ENCODE measurements at regions not wholly inside any gene's neighbourhood (a gene's known extent, or its start where the extent isn't known, plus 50 kb on each side); places are given as distances from the start of the nearest gene placed in this dataset.

GRCh38 chr21:38699048-38699447 lies 106.7 kb upstream of the ETS2 start:
- Histone ChIP-seq H3K27ac (ENCODE audit: low read depth in 1 of 2, low read length in 1 of 2) (no peak overlapping the region), H3K4me3 (no peak overlapping the region), H3K9me3 (ENCODE audit: control insufficient read depth in 4 of 4, insufficient read depth in 3 of 4, low read length in 3 of 4) (peaks cover 0 to 4% (median 0%) of the 10 kb centered on the region in 4 donors), H3K27me3 (ENCODE audit: control insufficient read depth in 3 of 3, insufficient read depth in 3 of 3, low read length in 2 of 3) (peaks cover 0 to 4% (median 0%) of the 10 kb centered on the region in 3 donors), H3K36me3 (ENCODE audit: control insufficient read depth in 4 of 4, insufficient read depth in 4 of 4, low read length in 4 of 4) (no peaks in the 10 kb centered on the region), H3K9ac (ENCODE audit: insufficient read depth in 1 of 2, low read length in 2 of 2) (no peak overlapping the region), H3K4me1 (ENCODE audit: control insufficient read depth in 5 of 5, insufficient read depth in 5 of 5, low read length in 5 of 5) (peaks cover 0 to 8% (median 0%) of the 10 kb centered on the region in 5 donors)
- 88 to 94% methylated on average over 2 of the region's 2 CpGs for WGBS, 2 donors
- TF ChIP-seq CTCF (IDR thresholded peaks at IDR 0.05; ENCODE audit: control extremely low read depth, extremely low read depth) = no peak
- DNase-seq = no peak
- ATAC-seq (ENCODE audit: insufficient read depth, low FRiP score) = no peak

GRCh38 chr21:38702196-38702595 lies 103.5 kb upstream of the ETS2 start:
- DNase-seq = peak in 2 of 3 donors; percentile 26 to 38
- H3K27ac ChIP-seq (ENCODE audit: low read depth in 1 of 2, low read length in 1 of 2) = no peak overlapping the region
- H3K27me3 ChIP-seq (ENCODE audit: control insufficient read depth in 3 of 3, insufficient read depth in 3 of 3, low read length in 2 of 3) = peaks cover 0 to 4% (median 0%) of the 10 kb centered on the region in 3 donors
- peaks cover 0 to 8% (median 0%) of the 10 kb centered on the region in 5 donors for H3K4me1 ChIP-seq (ENCODE audit: control insufficient read depth in 5 of 5, insufficient read depth in 5 of 5, low read length in 5 of 5)
- no peaks in the 10 kb centered on the region for H3K36me3 ChIP-seq (ENCODE audit: control insufficient read depth in 4 of 4, insufficient read depth in 4 of 4, low read length in 4 of 4)
- 62 to 76% methylated on average over 9 of the region's 9 CpGs for WGBS, 2 donors
- TF ChIP-seq CTCF (IDR thresholded peaks at IDR 0.05; ENCODE audit: control extremely low read depth, extremely low read depth) = no peak
- H3K9me3 ChIP-seq (ENCODE audit: control insufficient read depth in 4 of 4, insufficient read depth in 3 of 4, low read length in 3 of 4) = peaks cover 0 to 3% (median 0%) of the 10 kb centered on the region in 4 donors
- H3K9ac ChIP-seq (ENCODE audit: insufficient read depth in 1 of 2, low read length in 2 of 2) = no peak overlapping the region
- H3K4me3 ChIP-seq = no peak overlapping the region
- ATAC-seq (ENCODE audit: insufficient read depth, low FRiP score) = no peak

- H3K4me1 ChIP-seq (ENCODE audit: control insufficient read depth in 5 of 5, insufficient read depth in 5 of 5, low read length in 5 of 5) = no peaks in the 10 kb centered on the region
- H3K36me3 ChIP-seq (ENCODE audit: control insufficient read depth in 4 of 4, insufficient read depth in 4 of 4, low read length in 4 of 4) = no peaks in the 10 kb centered on the region
- H3K9me3 ChIP-seq (ENCODE audit: control insufficient read depth in 4 of 4, insufficient read depth in 3 of 4, low read length in 3 of 4) = no peaks in the 10 kb centered on the region
- H3K9ac ChIP-seq (ENCODE audit: insufficient read depth in 1 of 2, low read length in 2 of 2) = no peak overlapping the region
- DNase-seq (no peak), ATAC-seq (ENCODE audit: insufficient read depth, low FRiP score) (no peak)
- no peaks in the 10 kb centered on the region for H3K27me3 ChIP-seq (ENCODE audit: control insufficient read depth in 3 of 3, insufficient read depth in 3 of 3, low read length in 2 of 3)
- TF ChIP-seq CTCF (IDR thresholded peaks at IDR 0.05; ENCODE audit: control extremely low read depth, extremely low read depth) = no peak
- 66 to 73% methylated on average over 4 of the region's 4 CpGs for WGBS, 2 donors
- no peak overlapping the region for H3K27ac ChIP-seq (ENCODE audit: low read depth in 1 of 2, low read length in 1 of 2)
- H3K4me3 ChIP-seq = no peak overlapping the region
Measured at GRCh38 chr21:38709876-38710275, 95.9 kb upstream of the ETS2 start.

- Histone ChIP-seq H3K27ac (ENCODE audit: low read depth in 1 of 2, low read length in 1 of 2) (no peak overlapping the region), H3K27me3 (ENCODE audit: control insufficient read depth in 3 of 3, insufficient read depth in 3 of 3, low read length in 2 of 3) (no peaks in the 10 kb centered on the region), H3K9ac (ENCODE audit: insufficient read depth in 1 of 2, low read length in 2 of 2) (no peak overlapping the region), H3K4me1 (ENCODE audit: control insufficient read depth in 5 of 5, insufficient read depth in 5 of 5, low read length in 5 of 5) (no peaks in the 10 kb centered on the region), H3K9me3 (ENCODE audit: control insufficient read depth in 4 of 4, insufficient read depth in 3 of 4, low read length in 3 of 4) (no peaks in the 10 kb centered on the region), H3K36me3 (ENCODE audit: control insufficient read depth in 4 of 4, insufficient read depth in 4 of 4, low read length in 4 of 4) (no peaks in the 10 kb centered on the region), H3K4me3 (no peak overlapping the region)
- WGBS, 2 donors = 86 to 95% methylated on average over 1 of the region's 1 CpG
- peak; percentile 19 for TF ChIP-seq CTCF (IDR thresholded peaks at IDR 0.05; ENCODE audit: control extremely low read depth, extremely low read depth)
- DNase-seq (peak; percentile 16 to 52 (median 19)), ATAC-seq (ENCODE audit: insufficient read depth, low FRiP score) (no peak)
Measured at GRCh38 chr21:38712071-38712470, 93.7 kb upstream of the ETS2 start.

Data from lung (tissue), 11 donors.